ENCODE measurements at regions not wholly inside any gene's neighbourhood (a gene's known extent, or its start where the extent isn't known, plus 50 kb on each side); places are given as distances from the start of the nearest gene placed in this dataset.

GRCh38 chr17:77737442-77738265 lies 220.8 kb upstream of the TNRC6C start:
- DNase-seq = no peak

DNA sequence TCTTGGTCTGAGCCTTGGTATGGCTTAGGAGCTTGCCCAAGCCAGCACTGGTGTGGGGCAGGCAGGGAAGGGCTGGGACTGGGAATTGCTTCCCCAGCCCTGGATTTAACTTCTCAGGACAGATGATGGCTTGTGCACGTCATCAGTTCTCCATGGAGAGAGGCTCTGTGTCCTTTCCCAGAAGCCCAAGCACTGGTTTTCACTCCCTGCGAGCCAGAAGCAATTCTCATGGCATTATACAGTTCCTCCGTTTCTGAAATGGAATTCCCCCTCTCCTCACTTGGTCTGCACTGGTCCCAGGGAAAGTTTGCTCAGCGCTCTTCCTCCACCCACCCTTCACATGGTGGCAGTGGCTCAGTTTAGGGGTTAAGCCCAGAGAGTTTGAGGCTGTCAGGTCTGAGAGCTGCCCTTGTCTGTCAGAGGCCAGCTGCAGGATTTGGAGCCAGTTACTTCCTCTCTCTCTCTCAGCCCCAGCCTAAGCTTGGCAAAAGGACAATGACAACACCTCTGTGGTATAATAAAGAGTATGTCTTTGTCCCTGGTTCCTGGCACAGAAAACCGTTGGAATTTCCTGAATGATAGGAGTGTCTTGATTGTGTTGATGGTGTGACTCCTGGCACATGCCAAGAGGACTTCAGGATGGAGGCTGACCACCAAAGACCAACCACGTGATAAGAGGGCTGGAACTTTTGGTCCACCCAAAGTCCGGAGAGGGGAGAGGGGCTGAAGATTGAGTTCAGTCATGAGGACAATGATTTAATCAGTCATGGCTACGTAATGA lies 219.6 kb upstream of the TNRC6C start:
- no peak for DNase-seq

DNA sequence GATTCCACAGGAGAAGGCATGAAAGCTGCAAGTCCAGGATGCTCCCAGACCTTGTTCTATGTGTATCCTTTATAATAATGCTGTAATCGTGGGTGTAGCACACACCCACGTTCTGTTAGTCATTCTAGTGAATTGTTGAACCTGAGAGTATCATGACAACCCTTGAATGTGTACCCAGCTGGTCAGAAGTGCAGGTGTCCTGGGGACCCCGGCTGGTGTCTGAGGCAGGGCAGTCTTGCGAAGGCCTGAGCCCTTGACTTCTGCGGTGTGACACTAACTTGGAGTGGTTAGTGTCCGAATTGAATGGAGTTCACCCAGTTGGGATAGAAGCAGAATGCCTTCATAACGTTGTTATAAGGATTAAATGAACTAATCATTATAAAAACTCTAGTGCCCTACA lies 218.0 kb upstream of the TNRC6C start:
- DNase-seq = no peak

GRCh38 chr17:77741109-77741508 lies 217.4 kb upstream of the TNRC6C start:
- DNase-seq = no peak

DNA sequence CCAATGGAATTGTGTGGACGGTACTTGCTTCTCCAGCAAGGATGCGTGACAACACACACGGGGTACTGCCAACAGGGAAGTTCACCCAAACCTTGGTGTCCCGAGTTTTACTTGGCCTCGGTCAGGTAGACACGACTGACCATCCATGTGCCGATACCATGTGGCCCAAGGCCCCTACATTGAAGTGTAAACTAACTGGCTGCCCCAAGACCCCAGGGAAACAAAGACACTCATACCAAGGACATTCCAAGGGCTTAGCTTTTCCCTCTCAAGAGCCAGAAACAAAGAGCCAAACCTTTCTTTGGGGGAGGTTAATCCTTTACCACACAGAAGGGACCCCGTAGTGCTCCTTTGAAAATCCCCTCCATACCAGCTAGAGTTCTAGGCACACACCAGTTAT lies 215.9 kb upstream of the TNRC6C start:
- no peak for DNase-seq

GRCh38 chr17:77744066-77744988 lies 214.2 kb upstream of the TNRC6C start:
- no peak for DNase-seq

- DNase-seq = no peak
Measured at GRCh38 chr17:77745702-77746101, 212.8 kb upstream of the TNRC6C start.

GRCh38 chr17:77746393-77746792 lies 212.1 kb upstream of the TNRC6C start:
- no peak for DNase-seq

DNA sequence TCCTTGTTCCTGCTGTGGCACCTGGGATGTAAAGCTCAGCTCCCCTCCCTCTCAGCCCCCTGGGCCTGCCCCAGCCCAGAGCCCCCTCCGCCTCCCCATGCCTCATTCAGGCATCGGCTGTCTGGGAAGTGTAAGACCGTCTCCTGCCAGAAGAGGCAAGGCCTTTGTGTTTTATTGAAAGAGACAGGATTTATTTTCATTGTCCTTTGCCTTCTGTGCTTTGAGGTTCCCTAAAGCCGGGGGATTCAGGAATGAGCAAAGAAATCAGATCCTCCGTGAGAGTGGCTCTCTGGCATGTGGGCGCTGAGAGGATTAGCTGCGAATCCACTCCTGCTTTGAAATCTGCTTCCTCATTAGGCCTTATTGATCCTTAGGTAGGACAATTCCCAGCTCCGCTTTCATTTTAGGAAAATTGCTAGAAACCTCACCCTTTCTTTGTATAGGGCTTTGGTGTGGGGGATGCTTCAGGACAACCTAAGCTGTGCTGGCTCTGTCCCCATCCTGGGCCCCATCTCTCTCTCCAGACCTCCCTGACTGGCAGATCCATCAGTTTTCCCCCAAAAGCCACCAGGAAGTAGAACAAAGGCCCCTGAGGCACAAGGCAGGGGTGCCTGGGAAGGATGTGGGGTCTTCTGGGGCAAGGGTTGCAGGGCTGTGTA lies 211.5 kb upstream of the TNRC6C start:
- DNase-seq = no peak

GRCh38 chr17:77748436-77748835 lies 210.1 kb upstream of the TNRC6C start:
- DNase-seq = no peak

GRCh38 chr17:77749321-77749751 lies 209.2 kb upstream of the TNRC6C start:
- no peak for DNase-seq

DNA sequence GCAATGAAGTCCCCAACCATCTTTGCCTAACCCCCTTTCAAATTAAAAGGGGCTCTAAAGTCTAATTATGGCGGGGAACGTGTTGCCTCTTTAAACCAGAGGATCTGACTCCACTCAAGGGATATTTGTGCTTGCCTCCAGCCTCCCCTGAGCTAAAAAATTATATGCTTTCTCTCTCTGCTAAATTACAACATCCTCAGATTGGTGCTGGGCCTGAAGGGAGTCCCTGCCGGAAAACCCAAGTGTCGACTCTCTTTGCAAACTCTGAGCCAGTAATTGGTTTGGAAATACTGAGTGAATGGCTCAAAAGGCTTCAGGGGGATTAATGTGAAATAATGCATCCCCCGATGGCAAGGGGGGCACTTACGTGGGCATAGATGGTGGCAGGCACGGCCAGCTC lies 208.5 kb upstream of the TNRC6C start:
- DNase-seq = no peak

- DNase-seq = no peak
Measured at GRCh38 chr17:77750427-77751043, 208.0 kb upstream of the TNRC6C start.

DNA sequence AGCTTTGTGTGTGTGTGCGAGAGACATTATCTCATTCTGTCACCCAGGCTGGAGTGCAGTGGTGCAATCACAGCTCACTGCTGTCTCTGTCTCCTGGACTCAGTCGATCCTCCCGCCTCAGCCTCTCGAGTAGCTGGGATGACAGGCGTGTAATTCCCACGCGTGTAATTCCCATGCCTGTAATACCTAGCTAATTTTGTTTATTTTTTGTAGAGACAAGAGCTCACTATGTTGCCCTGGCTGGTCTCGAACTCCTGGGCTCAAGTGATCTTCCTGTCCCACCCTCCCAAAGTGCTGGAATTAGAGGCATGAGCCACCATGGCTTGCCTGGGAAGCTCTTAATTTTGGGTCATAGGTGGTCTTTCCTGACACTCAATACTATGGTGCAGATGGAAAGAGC lies 205.3 kb upstream of the TNRC6C start:
- DNase-seq = no peak

- DNase-seq = no peak
Measured at GRCh38 chr17:77753691-77754245, 204.7 kb upstream of the TNRC6C start.

DNA sequence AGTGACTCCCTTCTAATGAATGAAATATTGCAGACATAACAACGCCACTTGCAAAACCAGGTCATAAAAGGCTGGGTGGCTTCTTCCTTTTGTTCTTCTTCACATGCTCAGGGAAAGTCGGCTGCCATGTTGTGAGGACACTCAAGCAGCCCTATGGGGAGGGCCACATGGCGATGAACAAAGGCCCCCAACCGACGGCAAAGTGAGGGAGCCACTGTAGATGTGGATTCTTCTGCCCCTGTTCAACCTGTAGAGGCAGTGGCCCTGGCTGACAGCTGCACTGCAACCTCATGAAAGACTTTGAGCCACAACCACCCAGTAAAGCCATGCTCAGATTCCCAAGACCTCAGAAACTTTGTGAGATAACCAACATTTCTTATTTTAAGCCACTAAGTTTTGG lies 203.5 kb upstream of the TNRC6C start:
- DNase-seq = no peak

GRCh38 chr17:77755410-77755963 lies 203.0 kb upstream of the TNRC6C start:
- no peak for DNase-seq

- DNase-seq = no peak
Measured at GRCh38 chr17:77756028-77756427, 202.5 kb upstream of the TNRC6C start.

DNA sequence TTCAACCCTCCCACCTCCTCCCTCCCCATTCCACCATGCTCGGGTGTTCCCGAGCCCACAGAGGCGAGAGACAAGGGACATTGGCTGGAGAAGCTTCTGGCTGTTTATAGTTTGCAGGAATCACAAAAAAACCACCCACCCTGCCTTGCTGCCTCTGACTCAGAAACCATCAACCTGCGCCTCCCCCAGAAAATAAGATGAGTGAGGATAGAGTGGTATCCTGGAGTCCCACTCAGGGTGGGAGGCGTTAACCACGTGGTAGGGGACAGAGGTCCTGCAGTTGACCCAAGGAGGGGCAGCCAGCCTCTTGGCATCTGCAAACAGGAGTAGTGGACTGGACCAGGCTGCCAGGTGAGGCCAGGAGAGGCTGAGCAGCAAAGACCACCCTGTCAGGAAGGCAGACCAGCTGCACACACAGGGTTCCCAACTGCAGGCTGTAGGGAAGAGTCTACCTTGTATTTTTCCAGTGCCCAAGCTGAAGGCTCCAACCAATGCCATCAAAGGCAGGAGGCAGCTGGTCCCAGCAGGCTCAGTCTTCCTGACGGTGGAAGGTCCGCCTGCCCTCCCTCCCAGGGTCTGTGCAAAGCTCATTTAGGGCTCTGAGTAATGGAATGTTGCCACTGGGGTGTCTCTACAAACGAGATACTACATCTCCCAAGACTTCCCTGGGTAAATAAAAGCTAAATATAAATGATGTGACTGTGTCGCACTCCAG lies 201.5 kb upstream of the TNRC6C start:
- no peak for DNase-seq

GRCh38 chr17:77757561-77757898 lies 201.0 kb upstream of the TNRC6C start:
- DNase-seq = no peak

GRCh38 chr17:77763023-77763422 lies 195.5 kb upstream of the TNRC6C start:
- DNase-seq = no peak
